ENCODE measurements at regions not wholly inside any gene's neighbourhood (a gene's known extent, or its start where the extent isn't known, plus 50 kb on each side); places are given as distances from the start of the nearest gene placed in this dataset.

DNA sequence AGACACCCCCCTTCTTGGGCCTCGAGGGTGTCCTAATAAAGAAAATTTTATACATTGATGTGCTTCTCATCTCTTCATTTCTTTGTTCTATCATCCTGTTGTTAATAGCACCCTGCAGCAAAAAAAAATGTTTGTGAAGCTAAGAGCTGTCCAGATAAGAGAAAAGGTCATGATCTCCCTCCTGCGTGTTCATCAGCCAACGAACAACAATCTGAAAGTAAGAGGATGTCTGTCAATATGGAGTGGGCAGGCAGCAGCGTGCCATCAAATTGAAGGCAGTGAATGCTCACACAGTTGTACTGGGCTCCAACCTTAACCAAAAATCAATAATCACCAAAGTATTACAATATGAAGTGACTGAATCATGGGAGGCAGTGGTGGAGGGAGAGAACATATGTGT is 418.6 kb upstream of the ONECUT1 start:
- H3K4me3 ChIP-seq (replicated peaks; ENCODE audit: low read depth, low read length) = no peak overlapping the region
- DNase-seq (ENCODE audit: extremely low read depth, low read depth) = no peak
- no peak for TF ChIP-seq CTCF (IDR thresholded peaks at IDR 0.05; ENCODE audit: low read depth, low read length, missing control alignments)

- no peak for TF ChIP-seq CTCF (IDR thresholded peaks at IDR 0.05; ENCODE audit: low read depth, low read length, missing control alignments)
- DNase-seq (ENCODE audit: extremely low read depth, low read depth) = no peak
- no peak overlapping the region for H3K4me3 ChIP-seq (replicated peaks; ENCODE audit: low read depth, low read length)
Measured at GRCh38 chr15:53203454-53203853, 413.3 kb upstream of the ONECUT1 start.

DNA sequence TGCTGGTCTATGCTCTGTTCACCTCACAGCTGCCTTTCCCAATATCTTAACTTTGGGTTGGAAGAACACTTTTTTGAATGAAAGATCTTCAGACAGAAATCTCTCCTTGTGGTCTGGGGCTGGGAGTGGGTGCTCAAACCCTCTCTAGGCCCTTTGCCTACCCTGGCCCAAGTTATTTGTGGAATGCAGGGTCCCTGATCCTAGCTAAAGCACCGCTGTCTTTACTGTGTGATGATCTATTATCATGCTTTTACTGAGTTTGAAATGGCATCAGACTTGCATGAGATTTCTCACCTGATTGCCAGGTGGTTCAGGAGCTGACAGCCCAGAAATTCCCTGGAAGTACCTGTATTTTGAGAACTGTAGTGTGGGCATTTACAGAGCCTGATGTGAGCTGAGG is 412.7 kb upstream of the ONECUT1 start:
- H3K4me3 ChIP-seq (replicated peaks; ENCODE audit: low read depth, low read length) = no peak overlapping the region
- no peak for DNase-seq (ENCODE audit: extremely low read depth, low read depth)

DNA sequence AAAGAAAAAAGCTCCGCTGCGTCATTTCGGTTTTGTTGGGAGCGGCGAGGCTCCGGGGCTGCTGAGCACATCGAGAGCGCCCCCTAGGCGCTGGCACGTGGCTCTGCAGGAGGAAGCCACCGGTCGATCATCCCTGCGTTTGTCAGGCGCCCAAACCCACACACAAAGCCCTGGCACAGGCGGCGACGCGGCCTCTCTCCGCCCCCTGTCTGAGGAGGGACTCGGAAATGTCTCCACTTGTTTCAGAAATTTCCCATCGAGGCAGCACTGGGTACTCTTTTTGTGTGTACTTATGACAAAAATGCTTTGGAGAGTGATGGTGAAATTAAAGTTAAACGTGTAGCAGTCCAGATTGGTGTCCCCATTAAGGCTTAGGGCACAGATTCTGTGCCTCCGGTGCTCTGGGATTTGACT is 407.3 kb upstream of the ONECUT1 start:
- H3K4me3 ChIP-seq (replicated peaks; ENCODE audit: low read depth, low read length) = no peak overlapping the region
- no peak for DNase-seq (ENCODE audit: extremely low read depth, low read depth)
- peak; percentile 79 for TF ChIP-seq CTCF (IDR thresholded peaks at IDR 0.05; ENCODE audit: low read depth, low read length, missing control alignments)

More for the DNA sequence above, 412.7 kb upstream of the ONECUT1 start:
- no peak for TF ChIP-seq CTCF (IDR thresholded peaks at IDR 0.05; ENCODE audit: low read depth, low read length, missing control alignments)

GRCh38 chr15:53196788-53197187 is 406.7 kb upstream of the ONECUT1 start:
- no peak for TF ChIP-seq CTCF (IDR thresholded peaks at IDR 0.05; ENCODE audit: low read depth, low read length, missing control alignments)
- no peak overlapping the region for H3K4me3 ChIP-seq (replicated peaks; ENCODE audit: low read depth, low read length)
- DNase-seq (ENCODE audit: extremely low read depth, low read depth) = no peak

DNA sequence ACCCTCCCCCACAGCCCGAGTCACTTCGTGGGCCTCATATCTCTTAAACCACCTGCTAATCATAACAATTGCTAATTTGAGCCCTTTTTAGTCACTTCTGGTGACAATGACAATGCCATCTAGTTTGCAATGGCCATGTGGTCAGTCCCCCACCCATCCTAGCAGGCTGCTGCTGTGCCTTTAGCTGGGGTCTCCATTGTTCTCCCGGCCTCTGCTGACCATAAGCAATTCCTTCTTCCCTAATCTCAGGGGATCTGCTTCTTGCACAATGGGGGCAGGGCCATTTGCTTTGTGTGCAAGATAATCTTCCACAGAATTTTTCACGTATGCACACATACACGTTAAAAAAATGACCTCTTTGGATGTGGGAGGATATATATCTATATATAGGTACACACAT is 406.1 kb upstream of the ONECUT1 start:
- no peak for TF ChIP-seq CTCF (IDR thresholded peaks at IDR 0.05; ENCODE audit: low read depth, low read length, missing control alignments)
- DNase-seq (ENCODE audit: extremely low read depth, low read depth) = no peak
- no peak overlapping the region for H3K4me3 ChIP-seq (replicated peaks; ENCODE audit: low read depth, low read length)

DNA sequence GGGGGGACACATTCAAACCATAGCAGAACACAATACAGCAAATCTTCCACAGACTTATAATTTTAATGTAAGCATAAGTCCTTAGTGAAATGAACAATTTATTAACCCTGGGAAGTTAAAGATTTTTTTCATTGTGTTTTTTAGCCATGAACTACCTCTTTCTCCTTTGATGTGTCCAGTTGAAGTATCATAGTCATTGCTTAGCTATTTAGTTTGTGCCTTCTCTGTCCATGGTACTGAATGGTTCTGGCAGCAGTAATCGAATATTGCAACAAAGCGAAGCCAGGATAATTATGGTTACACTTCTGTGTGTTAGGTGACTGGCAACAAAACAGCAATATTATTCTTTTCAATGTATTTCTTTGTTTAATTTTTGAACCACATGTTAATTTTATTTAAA is 403.0 kb upstream of the ONECUT1 start:
- TF ChIP-seq CTCF (IDR thresholded peaks at IDR 0.05; ENCODE audit: low read depth, low read length, missing control alignments) = no peak
- no peak for DNase-seq (ENCODE audit: extremely low read depth, low read depth)
- H3K4me3 ChIP-seq (replicated peaks; ENCODE audit: low read depth, low read length) = no peak overlapping the region

Data from HFF-Myc (cell line).